Ramos (cell line): ENCODE measurements at regions not wholly inside any gene's neighbourhood (a gene's known extent, or its start where the extent isn't known, plus 50 kb on each side); places are given as distances from the start of the nearest gene placed in this dataset.

Source experiments
- in situ Hi-C: fragments of 300-500 bp; cut with MboI; formaldehyde crosslinking; loops from one replicate; pipeline ENCODE4 v1.14.3; 2022; ENCODE audit warnings: low sequenced_read_pairs; ENCODE audit not compliant: unreplicated experiment

- in situ Hi-C loops, result no loop called here
Observed at GRCh38 chr15:69529961-69530633, 77.5 kb downstream of the RPLP1 start.

- in situ Hi-C loops, result no loop called here
Observed at GRCh38 chr15:69530991-69531664, 78.5 kb downstream of the RPLP1 start.

GRCh38 chr15:69531665-69532027 lies 79.0 kb downstream of the RPLP1 start:
- in situ Hi-C loops, result no loop called here

- in situ Hi-C loops, result no loop called here
Observed at GRCh38 chr15:69532066-69532465, 79.4 kb downstream of the RPLP1 start.

- in situ Hi-C loops, result no loop called here
Observed at GRCh38 chr15:69532856-69533255, 80.2 kb downstream of the RPLP1 start.

GRCh38 chr15:69533522-69533921 lies 80.9 kb downstream of the RPLP1 start:
- in situ Hi-C loops, result no loop called here

- in situ Hi-C loops, result no loop called here
Observed at GRCh38 chr15:69535101-69535638, 82.6 kb downstream of the RPLP1 start.

GRCh38 chr15:69535998-69536397 lies 83.4 kb downstream of the RPLP1 start:
- in situ Hi-C loops, result no loop called here

GRCh38 chr15:69536726-69537512 lies 84.3 kb downstream of the RPLP1 start:
- in situ Hi-C loops, result no loop called here

- in situ Hi-C loops, result no loop called here
Observed at GRCh38 chr15:69537901-69538300, 85.3 kb downstream of the RPLP1 start.

- in situ Hi-C loops, result no loop called here
Observed at GRCh38 chr15:69538379-69538778, 85.8 kb downstream of the RPLP1 start.

- in situ Hi-C loops, result no loop called here
Observed at GRCh38 chr15:69539345-69539744, 86.7 kb downstream of the RPLP1 start.

- in situ Hi-C loops, result no loop called here
Observed at GRCh38 chr15:69540622-69541021, 88.0 kb downstream of the RPLP1 start.

- in situ Hi-C loops, result no loop called here
Observed at GRCh38 chr15:69542028-69542427, 89.4 kb downstream of the RPLP1 start.

- in situ Hi-C loops, result no loop called here
Observed at GRCh38 chr15:69543681-69544364, 91.2 kb downstream of the RPLP1 start.

- in situ Hi-C loops, result no loop called here
Observed at GRCh38 chr15:69544365-69545113, 91.9 kb downstream of the RPLP1 start.

- in situ Hi-C loops, result no loop called here
Observed at GRCh38 chr15:69546182-69546581, 93.6 kb downstream of the RPLP1 start.

- in situ Hi-C loops, result no loop called here
Observed at GRCh38 chr15:69548395-69549180, 96.0 kb downstream of the RPLP1 start.
